Body of pancreas (tissue), 4 donors: ENCODE measurements at regions not wholly inside any gene's neighbourhood (a gene's known extent, or its start where the extent isn't known, plus 50 kb on each side); places are given as distances from the start of the nearest gene placed in this dataset.

Experiments
- CTCF ChIP-seq, 7 experiments: fragments of 450-650 bp in 4 of 7; fragments of 200-600 bp in 3 of 7; sonication (generic) in 3 of 7; IDR thresholded peaks; one replicate each; pipeline ENCODE4 v1.5.1; 2016 to 2019; ENCODE audit warnings: antibody characterized with exemption in 7 of 7
- POLR2A ChIP-seq, 3 donors: fragments of 450-650 bp; IDR thresholded peaks; one replicate each; pipeline ENCODE4 v1.6.1; 2016; ENCODE audit warnings: antibody characterized with exemption in 3 of 3, mild to moderate bottlenecking in 2 of 3

GRCh38 chr10:128687408-128687807 is 561.2 kb upstream of the MKI67 start:
- no peak for TF ChIP-seq POLR2A (IDR thresholded peaks at IDR 0.05)
- no peak for TF ChIP-seq CTCF (IDR thresholded peaks at IDR 0.05)
